ENCODE measurements at regions not wholly inside any gene's neighbourhood (a gene's known extent, or its start where the extent isn't known, plus 50 kb on each side); places are given as distances from the start of the nearest gene placed in this dataset.

- DNase-seq: peak; percentile 1
Measured at GRCh38 chr6:148653138-148653776, 93.6 kb upstream of the UST start.

DNA sequence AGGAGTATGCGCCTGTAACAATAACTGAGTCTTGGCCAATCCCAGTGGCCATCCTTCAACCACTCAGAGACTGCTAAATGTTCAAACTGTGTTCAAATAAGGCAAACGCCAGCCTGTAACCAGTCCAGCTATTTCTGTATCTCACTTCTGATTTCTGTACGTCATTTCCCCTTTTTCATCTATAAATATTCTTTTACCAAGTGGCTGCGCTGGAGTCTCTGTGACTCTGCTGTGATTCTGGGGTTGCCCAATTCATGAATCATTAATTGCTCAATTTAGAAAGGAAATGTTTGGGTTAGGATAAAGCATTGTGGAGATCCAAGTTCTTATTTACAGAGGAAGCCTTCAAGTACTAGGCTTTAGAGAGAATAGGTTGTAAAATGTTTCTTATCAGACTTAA is 89.8 kb upstream of the UST start:
- DNase-seq: no peak

DNA sequence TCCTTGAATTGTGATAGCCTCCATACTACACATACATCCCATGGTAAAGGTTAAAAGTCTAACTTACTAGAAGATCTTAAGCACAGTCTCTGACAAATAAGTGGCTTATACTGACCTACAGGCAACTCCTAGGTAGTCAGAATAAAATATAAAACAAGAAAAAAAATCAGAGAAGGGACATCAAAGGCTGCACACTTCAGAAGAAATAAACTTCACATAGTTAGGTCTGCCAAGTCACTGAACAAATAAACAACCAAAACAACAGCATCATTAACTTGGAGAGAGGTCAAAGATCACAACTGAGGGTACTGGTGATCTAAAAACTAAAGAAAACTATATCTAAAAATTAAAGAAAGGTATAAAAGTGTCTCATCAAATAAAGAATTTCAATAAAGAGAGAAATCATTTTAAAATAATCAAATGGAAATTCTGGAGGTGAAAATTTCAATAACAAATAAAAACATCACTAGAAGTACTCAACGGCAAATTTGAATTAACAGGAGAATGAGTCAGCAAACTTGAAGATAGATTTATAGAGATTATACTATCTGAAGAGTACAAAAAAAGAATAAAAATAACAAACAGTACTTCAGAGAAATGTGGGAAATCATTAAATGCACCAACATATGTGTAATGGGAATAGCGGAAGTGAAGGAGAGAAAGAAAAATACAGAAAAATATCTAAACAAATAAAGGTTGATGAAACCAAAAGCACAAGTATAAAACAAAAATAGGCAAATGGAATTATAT is 88.0 kb upstream of the UST start:
- DNase-seq: no peak

- no peak for DNase-seq
Measured at GRCh38 chr6:148667395-148667794, 79.4 kb upstream of the UST start.

GRCh38 chr6:148671085-148671484 is 75.7 kb upstream of the UST start:
- DNase-seq: no peak

DNA sequence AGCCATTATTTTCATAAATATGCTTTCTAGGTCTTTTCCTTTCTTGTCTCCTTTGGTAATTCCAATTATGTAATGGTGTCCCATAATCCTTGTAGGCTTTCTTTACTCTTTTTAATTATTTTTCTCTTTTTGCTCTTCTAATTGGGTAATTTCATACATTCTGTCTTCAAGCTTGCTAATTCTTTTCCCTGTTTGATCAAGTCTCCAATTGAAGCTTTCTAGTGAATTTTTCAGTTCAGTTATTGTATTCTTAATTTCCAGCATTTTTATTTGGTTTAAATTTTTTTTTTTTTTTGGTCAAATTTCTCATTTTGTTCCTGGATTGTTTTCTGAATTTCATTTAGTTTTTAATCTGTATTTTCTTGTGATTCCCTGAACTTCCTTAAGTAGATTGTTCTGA is 74.9 kb upstream of the UST start:
- no peak for DNase-seq

- no peak for DNase-seq
Measured at GRCh38 chr6:148674306-148674705, 72.5 kb upstream of the UST start.

- DNase-seq: no peak
Measured at GRCh38 chr6:148677594-148678476, 69.0 kb upstream of the UST start.

DNA sequence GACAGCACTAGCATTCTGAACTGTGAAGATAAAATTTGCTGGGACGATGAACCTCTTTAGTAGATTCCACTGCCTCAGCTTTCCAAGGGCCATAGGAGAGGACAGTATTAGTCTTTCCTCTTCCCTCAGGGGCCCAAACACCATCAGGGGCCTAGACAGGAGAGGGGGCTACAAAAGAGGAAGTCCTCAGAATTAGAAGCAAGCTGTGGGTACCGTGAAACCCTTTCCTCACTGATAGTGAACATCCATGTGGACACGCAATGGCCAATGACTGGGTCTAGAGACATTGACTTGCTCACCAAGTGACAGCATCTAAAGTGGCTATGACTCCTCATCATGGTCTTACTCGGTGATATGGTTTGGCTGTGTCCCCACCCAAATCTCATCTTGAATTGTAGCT is 68.1 kb upstream of the UST start:
- no peak for DNase-seq

DNA sequence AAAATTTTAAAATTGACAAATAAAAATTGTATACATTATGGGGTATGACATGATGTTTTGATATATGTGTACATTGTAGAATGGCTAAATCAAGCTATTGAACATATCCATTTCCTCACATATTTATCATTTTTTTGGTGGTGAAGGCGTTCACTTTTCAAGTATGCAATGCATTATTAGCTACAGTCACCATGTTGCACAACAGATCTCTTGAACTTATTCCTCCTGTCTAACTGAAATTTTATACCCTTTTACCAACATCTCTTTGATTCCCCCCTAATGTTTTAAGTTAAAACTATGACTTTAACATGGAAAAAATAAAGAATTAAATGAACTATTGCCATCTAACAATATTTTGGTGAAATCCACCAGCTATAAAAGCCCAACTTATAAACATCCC is 65.2 kb upstream of the UST start:
- DNase-seq: no peak

GRCh38 chr6:148682252-148682651 is 64.6 kb upstream of the UST start:
- no peak for DNase-seq

DNA sequence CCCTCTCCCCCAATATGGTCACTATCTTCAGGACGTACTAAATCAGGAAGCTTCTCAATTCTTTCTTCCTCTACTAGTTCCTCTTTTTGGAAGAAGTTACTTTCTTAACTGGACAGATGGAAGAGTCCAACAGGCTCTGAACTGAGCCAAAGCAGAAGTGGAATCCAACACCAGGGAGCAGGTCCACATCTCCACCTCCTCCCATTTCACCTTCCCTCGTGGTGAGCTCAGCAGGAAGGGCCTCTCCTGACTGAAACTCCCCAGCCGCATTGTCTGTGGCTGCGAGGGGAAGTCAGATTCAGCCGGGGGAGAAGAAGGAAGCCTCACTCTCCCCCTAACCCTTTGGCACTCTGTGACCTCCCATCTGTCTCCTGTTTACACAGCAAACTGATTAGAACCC is 63.8 kb upstream of the UST start:
- no peak for DNase-seq

DNA sequence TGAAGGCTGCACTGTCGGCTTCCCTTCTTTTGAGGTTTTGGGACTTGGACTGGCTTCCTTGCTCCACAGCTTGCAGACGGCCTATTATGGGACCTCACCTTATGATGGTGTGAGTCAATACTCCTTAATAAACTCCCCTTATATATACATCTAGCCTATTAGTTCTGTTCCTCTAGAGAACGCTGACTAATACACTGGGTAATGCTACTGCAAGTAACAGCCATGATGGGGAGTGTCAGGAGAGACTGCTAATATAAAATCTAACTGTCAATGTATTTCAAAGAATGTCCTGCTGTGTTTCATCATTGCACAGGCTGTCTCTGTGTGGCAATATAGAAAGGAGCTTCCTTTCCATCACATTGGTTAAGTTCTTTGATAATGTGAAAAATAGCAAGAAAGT is 57.7 kb upstream of the UST start:
- no peak for DNase-seq

DNA sequence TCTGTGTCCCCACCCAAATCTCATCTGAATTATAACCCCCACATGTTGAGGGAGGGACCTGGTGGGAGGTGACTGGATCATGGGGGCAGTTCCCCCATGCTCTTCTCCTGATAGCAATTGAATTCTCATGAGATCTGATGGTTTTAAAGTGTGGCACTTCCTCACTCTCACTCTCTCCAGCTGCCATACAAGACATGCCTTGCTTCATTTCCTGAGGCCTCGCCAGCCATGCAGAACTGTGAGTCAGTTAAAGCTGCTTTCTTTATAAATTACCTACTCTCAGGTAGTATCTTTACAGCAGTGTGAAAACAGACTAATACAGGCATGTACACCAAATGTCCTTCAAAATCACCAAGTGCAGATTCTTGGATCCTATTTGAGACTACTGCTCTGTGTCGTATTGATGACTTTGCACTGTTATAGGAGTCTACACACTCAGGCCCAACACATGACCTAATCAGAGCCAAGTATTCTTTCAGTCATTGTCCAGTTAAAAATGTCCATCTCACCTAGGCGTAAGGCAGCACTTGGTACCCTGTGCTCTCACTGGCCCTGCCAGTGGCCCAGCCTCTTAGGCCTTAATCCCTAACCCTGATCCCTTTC is 52.8 kb upstream of the UST start:
- no peak for DNase-seq

Measured in renal pelvis (tissue), 1 donor.